Activated naive CD4-positive, alpha-beta T cell (primary cell): ENCODE measurements at regions not wholly inside any gene's neighbourhood (a gene's known extent, or its start where the extent isn't known, plus 50 kb on each side); places are given as distances from the start of the nearest gene placed in this dataset.
A peak's percentile ranks its signal among the peaks of the same experiment; 100 is the strongest.

Experiments used
- DNase-seq, 4 experiments: peaks; one replicate each; lab custom pipeline; 2025; lab: John Stamatoyannopoulos, UW

DNA sequence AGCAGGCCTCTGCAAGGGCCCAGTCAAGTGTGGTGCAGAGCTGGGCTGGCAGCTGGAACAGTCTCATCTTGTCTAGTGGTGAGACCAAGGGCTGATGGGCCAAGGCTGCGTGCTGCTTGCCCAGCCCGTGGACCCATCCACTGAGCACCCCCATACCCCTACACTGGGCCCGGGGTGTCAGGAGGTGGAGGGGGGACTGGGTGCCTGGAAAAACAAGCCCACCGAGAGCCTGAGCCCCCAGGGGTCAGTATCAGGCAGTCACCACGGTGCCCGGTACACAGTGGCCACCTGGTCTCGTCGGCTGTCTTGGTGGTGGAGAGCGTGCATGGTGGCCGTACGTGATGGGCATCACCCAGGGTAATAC, 238.3 kb downstream of the SEC14L1 start:
- no peak for DNase-seq

DNA sequence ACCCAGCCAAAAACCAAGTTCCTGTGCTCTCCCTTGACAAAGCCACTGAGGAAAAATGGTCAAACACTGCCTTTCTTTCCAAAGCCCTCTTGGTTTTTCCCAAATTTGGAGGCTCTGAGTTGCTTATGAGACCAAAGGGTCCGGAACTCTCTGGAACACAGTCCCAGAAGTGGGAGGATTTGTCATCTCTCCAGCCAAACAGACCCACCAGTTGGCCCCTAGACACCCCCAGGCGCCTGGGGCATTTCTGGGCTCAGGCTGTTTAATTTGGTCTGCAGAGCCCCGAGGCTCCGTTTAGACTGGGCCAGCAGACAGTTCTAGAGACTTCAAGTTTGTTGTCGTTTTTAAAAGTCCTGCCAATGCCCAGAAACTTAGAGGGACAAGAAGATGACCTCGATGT, 239.1 kb downstream of the SEC14L1 start:
- no peak for DNase-seq

DNA sequence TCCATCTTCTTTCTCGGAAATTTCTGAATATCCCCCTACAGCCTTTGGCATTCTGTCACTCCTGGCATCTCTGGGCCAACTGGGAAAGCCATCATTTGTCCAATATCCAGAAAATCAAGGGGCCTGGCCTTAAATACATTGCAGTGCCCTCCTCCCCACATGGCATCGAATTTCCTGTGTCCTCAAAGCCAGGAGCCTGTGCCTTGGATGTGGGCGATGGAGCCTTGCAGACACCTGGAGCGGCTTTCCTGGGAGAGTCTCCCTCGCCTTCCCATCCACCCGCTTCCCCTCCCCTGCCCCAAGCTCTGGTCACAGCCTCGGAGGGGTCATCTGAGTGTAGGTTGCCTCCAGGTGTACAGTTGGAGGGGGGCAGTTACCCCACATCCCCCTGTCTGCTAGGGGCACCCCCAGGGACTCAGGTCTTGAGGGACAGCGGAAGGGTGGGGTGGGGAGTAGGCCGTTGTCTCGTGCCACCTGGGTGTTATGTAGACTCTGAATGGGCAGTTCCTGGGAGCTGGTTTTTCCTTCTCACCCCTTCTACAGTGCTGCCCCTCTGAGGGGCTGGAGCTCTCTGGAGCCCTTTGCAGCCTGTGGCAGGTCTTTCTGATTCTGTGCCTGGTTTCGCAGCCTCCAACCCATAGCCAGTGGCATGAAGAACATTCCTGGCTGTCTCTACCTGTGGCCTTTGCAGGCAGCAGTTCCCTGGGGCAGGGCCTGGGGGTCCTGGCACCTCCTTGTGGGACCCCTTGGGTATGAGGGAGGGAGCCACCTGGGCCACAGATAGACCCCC, 239.8 kb downstream of the SEC14L1 start:
- no peak for DNase-seq

DNA sequence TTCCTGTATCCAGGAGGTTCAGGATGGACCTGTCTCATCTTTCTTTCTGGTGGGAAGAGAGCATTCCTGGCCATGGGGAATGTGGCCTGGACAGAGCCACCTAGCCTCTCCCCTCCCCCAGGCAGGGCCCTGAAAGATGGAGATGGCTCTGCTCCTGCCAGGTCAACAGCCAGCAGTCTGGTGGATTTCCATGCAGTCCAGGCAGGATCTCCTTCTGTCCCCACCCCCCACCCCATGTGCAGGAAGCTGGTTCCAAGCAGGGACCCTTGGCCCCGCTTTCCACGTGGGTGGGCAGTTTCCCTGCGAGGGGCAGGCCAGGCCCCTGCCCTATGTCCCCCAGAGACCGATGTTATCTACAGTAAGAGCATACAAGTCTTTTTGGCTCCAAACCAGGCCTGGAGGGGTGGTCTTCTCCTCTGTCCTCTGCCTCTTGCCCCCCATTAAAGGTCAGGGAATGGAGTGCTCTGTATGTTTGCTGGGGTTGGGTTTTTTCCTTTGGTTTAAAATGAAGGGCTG, 240.5 kb downstream of the SEC14L1 start:
- DNase-seq: no peak

DNA sequence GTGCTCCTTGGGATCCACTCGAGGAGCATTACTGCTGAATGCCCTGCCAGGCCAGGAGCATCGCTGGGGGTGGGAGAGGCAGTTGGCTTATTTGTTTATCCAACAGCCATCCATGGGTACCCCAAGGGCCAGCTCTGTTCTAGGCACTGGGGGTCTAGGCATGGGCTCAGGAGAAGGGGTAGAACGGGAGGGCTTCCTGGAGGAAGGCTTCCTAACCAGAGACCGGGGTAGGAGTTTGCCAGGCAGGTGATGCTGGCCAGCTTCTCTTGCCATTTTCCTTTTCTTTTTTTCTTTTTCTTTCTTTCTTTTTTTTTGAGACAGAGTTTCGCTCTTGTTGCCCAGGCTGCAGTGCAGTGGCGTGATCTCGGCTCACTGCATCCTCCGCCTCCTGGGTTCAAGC, 241.0 kb downstream of the SEC14L1 start:
- no peak for DNase-seq

DNA sequence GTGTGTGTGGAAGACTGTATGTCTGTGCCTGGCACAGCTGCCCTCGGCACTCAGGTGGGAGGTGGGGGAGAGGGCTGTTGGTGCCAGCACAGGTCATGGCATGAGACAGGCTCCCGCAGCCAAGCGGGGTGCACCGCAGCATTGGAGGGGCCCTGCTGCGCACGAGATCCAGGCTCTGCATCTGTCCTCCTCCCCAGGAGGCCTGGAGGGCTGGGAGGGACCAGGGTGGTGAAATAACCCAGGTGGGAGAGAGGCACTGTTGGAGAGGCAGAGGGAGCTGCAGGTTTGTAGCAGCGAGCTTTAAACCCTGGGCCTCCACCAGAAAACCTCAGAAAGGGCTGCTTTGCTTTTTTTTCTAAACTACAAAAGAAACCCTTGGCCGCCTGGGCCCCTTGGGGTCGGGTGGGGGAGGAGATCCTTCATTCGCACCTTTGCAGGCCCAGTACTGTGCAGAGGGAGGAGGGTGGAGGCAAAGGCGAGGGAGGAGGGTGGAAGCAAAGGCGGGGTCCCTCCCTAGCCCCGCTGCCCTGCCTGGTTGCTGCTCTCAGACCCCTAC, 241.7 kb downstream of the SEC14L1 start:
- DNase-seq: peak in 1 of 4 experiments; percentile 18

DNA sequence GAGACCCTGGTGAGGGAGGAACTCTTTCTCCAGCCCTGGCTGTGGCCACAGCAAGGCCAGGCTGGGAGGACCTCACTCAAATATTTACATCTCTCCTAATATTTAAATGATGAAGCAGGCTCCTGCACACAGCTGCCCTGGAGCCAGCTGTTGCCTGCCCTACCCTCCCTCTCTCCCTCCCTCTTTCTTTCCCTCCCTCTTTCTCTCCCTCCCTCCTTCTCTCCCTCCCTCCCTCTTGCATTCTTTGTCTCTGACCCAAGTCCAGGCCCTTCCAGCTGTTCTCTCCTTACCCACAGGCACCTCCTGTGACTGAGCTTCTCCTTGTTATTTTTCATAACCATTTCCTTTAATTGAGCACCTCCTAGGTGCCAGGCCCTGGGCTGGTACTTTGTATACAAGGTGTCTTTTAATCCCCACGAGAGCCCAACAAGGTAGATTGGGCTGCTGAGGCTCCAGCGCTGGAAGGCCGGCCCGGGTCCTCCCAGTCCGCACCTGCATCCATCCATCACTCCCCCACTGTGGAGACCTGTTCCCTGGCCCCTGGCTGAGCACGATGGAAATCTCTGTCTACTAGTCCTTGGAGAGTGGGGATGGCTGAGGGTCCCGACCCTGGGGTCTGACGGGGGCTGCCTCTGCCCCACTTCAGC, 242.3 kb downstream of the SEC14L1 start:
- DNase-seq: no peak

DNA sequence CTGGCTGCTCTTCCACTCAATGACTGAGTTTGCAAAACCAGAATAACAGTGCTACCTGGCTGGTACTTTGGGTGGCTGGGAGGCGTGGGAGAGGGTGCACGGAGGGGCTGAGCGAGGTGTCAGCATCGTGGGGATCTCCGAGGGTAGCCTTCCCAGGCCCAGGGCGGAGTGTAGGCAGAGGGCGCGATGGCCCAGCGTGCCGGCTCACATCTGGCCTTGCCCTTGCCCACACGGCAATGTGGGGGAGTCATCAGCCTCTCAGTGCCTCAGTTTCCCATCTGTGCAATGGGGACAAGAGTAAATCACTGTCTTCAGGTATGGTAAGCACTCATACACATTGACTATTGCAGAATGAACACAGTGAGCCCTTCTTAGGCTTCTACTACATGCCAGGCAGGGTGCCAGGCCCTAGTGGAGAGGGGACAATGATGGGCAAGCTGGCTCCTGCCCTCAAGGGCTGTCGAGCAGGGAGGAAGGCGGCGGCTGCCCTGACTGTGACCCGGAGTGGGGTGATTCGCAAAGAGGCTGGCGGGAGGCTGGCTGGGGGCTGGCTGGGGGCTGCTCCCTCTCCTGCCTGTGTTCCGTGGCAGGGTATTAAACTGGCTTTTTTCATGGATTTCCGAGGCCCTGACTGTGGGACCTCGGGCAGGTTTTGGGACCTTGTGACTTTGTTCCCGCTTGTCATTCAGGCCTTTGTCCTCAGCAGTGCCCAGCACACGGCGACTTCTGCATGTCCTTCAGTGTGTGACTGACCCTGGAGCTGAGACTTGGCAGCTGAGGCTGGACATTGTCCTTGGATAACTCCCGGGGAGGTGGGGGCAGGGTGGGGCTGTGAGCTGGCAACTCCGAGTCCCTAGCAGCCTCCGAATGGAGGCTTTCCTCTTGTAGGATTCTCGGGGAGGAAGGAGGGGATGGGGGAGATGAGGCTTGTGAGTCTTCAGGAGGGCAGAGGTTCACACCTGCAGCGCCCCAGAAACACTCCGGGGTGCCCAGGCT, 243.1 kb downstream of the SEC14L1 start:
- DNase-seq: no peak

DNA sequence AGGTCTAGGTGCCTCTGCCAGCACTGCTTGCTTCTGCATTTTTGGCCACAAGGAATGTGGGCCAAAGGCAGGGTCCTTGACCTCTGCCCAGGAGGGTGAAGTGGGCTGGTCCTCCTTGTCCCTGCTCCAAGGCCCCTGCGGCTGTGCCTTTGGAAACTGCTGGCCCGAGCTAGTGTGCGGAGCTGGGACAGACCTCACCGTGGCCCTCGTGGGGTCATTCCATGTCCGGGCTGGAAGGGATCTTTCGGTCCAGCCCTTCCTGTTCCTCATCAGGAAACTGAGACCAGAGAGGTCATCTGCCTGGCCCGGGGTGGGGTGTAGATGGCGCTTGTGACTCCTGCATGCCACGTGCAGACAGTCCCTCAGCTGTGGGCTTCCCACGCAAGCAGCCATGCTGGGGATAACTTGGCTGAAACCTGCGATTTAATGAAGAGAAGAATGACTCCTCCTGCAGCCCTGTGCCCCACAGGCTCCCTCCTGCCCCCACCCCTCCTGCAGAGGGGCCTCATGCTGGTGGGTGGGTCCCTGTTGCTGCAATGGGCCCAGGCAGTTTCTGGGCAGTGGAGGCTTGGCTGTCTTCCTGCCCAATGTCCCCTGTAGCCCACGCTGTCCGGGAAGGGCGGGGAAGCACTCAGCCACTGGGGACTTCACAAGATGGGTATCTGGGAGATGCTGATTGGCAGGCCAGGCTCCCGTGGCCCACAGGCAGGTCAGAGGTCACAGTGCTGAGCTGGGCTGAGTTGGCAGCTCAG, 245.2 kb downstream of the SEC14L1 start:
- no peak for DNase-seq

DNA sequence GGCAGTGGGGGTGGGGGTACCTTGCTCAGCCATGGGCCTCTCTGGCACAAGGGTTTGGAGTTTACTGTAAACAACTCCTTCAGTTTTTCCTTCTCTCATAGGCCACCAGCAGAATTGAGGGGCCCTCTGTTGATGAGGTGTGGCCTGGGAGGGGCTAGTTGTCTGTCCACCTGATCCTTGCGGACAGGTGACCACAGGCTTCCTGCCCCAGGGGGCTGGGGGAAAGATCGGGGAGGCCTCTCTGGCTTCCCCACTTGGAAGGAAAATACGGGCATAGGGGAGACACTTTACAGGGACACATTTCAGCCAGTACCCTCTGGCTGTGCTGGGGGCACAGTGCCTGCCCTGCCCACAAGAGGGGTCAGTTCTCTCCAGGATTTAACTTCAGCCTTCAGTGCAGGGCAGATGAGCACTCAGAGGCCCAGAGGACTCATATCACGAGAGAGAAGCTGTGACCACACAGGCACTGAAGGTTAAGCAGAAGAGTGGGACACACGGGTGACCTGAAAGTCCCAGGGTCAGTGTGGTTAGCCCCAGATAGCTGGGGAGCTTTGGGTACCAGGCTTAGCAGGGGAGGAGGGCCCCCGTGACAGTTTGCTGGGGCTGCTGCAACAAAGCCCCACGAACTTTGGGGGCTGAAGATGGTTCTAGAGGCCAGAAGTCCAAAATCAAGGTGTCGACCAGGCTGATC, 245.9 kb downstream of the SEC14L1 start:
- DNase-seq: no peak

DNA sequence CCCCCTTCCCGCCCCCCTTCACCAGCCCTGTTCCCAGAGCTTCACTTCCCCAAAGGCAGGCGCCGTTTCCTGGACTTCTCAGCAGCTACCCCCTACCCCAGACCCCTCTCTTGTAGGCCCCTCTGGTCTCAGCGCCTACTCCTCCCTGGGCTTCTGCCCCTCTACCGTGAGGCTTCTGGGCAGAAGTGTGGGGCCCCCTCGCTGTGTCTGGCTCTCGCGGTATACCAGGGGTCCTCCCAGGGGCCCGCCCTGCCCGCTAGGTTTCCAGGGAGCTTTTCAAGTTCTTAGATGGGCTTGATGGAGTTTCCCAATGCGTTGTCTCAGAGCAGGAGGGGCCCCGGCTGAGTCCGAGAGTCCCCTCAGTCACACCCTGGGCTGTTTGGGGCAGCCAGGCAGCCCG, 247.1 kb downstream of the SEC14L1 start:
- DNase-seq: no peak

DNA sequence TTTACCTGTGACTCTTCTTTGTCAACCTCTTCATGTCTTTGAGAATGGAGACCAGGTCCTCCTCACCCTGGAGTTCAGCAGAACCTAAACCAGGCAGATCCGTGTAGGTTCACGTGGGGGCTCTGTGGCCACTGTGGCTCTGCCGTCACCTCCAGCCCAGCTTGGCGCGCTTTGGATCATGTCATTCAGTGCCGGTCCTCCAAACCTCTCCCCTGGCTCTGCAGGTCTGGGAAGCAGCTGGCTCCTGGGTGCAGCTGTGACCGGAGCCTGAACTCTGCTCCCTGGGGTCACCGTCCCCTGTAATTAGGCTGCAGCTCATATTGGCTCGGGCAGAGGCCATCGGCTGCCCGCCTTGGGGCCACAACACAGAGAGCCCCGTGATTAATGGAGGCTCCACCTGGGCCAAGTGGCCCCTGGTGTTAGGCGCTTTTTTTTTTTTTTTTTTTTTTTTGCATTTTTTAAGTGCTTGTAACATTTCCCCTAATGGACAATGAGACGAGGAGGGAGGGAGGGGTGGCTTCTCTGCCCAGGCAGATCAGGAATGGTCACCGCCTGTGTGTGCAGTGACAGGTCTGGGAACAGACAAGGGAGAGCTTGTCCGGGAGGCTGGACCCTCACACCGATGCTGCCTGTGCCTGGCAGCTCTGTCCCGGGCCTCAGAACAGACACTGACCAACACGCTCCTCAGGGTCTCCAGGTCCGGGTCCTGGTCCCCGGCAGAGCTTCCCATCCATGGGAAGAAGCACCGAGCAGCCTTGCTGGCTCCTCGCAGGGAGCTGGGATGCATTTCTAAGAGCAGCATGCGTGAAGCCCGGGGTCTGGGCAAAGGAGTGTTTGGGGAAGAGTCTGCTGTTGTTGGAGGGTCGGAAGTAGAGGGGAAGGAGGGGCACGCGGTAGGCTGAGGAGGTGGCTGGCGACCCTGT, 247.9 kb downstream of the SEC14L1 start:
- DNase-seq: no peak

DNA sequence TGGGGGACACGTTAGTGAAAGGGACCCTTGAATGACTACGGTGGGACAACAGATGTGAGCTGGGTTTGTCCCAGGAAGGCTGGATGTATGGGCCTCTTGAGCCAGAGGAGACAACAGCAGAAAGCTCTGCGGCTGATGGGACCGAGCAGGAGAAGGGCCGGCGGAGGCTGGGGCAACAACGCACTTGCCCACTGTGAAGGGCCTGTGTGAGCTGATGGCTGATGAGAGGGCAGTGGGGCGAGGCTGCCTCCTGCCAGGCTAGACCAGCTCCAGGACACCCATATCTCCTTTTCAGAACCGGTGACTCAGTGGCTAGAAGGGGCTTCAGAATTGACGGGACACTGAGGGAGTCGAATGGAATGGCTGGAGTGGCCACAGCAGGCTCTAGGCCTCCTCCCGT, 250.1 kb downstream of the SEC14L1 start:
- DNase-seq: no peak

DNA sequence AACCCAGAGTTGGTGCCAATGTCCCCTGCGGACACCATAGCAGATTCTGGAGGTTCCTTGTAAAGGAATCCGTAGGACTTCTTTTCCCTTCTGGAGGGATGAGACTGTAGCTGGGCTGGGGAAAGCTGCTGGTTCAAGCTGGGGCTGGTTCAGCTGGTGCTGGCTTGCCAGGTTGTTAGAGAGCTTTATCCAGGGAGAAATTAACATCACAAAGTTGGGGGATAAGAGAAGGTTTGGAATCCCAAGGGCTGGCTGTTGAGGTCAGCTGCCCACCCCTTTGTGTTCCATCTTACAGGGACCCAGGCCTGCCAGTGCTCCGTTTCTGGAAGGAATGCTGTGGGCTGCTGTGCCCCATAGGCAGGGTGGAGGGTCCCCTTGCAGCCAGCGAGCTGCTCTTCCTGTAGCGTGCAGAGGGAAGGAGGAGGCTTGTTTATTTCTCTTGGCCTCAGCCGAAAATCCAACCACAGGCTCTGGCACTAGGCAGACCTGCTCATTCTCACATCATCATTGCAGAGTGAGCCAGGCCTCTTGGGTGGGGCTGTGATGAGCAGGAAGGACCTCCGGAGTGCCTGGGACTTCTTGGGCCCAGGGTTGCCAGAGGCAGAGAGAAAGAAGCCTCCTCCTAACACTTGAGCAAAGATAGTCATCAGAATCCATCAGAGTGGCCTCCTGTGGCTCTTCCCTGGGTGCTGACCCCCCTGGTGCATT, 251.1 kb downstream of the SEC14L1 start:
- no peak for DNase-seq

DNA sequence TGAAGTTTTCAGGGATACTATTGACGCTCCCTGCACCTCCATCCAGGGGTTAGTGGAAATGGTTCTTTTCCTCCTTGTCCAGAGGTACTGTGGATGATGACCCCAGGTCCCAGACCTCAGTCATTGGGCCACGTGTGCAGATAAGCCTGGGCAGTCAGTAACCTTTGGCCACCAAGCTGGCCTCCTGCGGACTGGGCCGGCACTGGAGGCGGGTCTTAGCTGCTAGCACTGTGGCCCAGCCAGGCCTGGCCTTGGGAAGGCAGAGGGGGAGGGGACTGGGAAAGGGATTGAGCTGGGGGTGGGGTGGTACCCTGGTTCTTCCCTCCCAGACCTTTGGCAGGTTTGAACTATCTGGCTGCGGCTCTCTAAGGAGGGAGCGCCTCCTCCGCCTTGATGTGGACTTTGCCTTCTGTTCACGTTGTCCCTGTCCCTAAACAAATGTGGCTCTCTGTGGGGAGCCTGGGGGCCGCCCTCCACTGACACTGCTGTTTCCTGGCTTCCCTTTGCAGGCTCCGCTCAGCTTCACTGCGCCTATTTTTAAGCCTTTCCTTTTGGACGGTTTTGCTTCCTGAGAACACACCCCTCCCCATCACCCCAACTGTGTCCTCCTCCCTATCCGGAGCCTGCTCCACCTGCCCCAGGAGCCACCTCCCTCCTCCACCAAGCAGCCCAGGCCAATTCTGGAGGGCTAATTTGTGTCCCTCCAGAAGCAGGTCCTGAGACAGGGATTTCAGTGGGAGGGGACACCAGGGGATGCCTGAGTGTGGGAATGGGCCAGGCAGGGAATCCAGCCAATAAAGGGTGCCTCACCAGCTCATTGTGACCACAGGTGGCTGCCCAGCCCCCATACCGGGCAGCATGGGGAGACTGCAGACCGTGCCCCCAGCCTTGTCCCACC, 251.9 kb downstream of the SEC14L1 start:
- DNase-seq: no peak

DNA sequence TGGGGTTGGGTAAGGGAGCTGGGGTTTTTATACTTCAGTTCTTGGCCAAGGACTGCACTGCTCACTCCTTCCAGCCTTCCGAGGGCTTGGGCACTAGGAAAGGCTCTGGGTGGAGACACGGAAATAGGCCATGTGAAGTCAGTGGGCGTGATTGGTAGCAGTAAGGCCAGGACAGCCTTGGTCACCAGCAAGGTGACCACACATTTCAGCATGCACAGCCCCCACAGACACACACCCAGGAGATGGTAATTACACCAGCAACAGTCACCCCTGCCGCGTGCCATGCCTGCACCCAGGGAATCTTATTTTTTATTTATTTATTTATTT, 252.5 kb downstream of the SEC14L1 start:
- DNase-seq: no peak

DNA sequence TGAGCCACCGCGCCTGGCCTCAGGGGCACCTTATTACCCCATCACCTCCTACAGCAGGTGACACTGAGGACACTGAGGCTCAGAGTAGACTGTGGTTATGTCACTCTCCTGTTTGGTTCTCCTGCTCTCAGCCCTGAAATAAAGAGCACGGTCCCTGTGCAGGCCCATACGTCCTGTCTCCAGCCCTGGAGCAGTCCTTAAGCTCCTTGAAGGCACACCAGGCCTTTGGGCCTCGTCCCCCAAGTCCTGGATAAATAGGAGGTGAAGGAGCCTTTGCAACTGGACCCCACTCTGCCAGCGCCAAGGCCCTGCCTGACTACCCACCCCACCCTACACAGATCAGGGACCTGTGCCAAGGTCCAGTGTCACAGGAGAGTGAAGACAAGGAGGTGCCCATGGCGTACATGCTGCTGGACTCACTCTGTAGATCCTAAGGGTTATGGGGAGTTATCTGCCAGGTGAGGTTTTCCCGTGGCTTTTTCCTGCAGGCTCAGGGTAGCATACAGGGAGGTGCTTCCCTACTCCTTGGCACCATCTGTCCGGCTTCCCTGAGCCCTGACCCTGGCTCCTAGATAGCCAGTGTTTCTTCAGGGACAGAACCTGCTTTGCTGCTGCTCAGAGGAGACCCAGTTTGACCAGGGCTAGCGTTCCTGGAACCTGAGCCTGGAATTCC, 253.2 kb downstream of the SEC14L1 start:
- no peak for DNase-seq
